HepG2 (cell line): ENCODE measurements at regions not wholly inside any gene's neighbourhood (a gene's known extent, or its start where the extent isn't known, plus 50 kb on each side); places are given as distances from the start of the nearest gene placed in this dataset.
A peak's percentile ranks its signal among the peaks of the same experiment; 100 is the strongest.

Experiments
- BCL6 ChIP-seq: IDR thresholded peaks from 2 replicates; pipeline ENCODE4 v1.6.1; 2016; ENCODE audit warnings: missing genetic modification reagents, missing compliant biosample characterization
- BRD4 ChIP-seq: sonication (generic); formaldehyde crosslinking; IDR thresholded peaks from 2 replicates; pipeline ENCODE4 v1.4.0; 2020; ENCODE audit warnings: missing genetic modification reagents
- CEBPG ChIP-seq: IDR thresholded peaks from 2 replicates; pipeline ENCODE4 v1.6.1; 2016
- CREM ChIP-seq, 2 experiments: sonication (generic) in 1 of 2; formaldehyde crosslinking in 1 of 2; IDR thresholded peaks; 2 replicates each; pipeline versions ENCODE4 v1.4.0 to v1.6.1; 2016 to 2020; ENCODE audit warnings: antibody characterized with exemption in 1 of 2, mild to moderate bottlenecking in 1 of 2, missing genetic modification reagents in 1 of 2
- FOXK1 ChIP-seq: sonication (generic); formaldehyde crosslinking; IDR thresholded peaks from 2 replicates; pipeline ENCODE4 v1.4.0; 2020; ENCODE audit warnings: low read depth, missing genetic modification reagents, borderline replicate concordance
- HIVEP1 ChIP-seq: sonication (generic); formaldehyde crosslinking; IDR thresholded peaks from 2 replicates; pipeline ENCODE4 v1.4.0; 2020; ENCODE audit warnings: mild to moderate bottlenecking, missing genetic modification reagents
- NCOA2 ChIP-seq: sonication (generic); formaldehyde crosslinking; IDR thresholded peaks from 2 replicates; pipeline ENCODE4 v1.8.0; 2022; ENCODE audit warnings: inconsistent platforms
- NR2F2 ChIP-seq: IDR thresholded peaks from 2 replicates; pipeline ENCODE4 v1.6.1; 2012; ENCODE audit warnings: low read depth, inconsistent platforms, borderline replicate concordance
- ZNF124 ChIP-seq: sonication (generic); formaldehyde crosslinking; IDR thresholded peaks from 2 replicates; pipeline ENCODE4 v1.4.0; 2020; ENCODE audit warnings: missing genetic modification reagents
- ZNF382 ChIP-seq: sonication (generic); formaldehyde crosslinking; IDR thresholded peaks from 2 replicates; pipeline ENCODE4 v1.5.0; 2020; ENCODE audit warnings: missing genetic modification reagents, mild to moderate bottlenecking, borderline replicate concordance
- ZNF44 ChIP-seq: sonication (generic); formaldehyde crosslinking; IDR thresholded peaks from 2 replicates; pipeline ENCODE4 v1.5.1; 2020; ENCODE audit warnings: mild to moderate bottlenecking, missing genetic modification reagents
- ZNF629 ChIP-seq: sonication (generic); formaldehyde crosslinking; conservative IDR thresholded peaks from 2 replicates; pipeline ENCODE4 v1.5.0; 2020; ENCODE audit warnings: missing genetic modification reagents
- TF ChIP-seq, protein P1 (sequence below): IDR thresholded peaks from 2 replicates; pipeline ENCODE4 v1.6.1; 2016; ENCODE audit warnings: low read depth, missing genetic modification reagents, missing compliant biosample characterization
- TF ChIP-seq, protein P2 (sequence below): sonication (generic); formaldehyde crosslinking; IDR thresholded peaks from 2 replicates; pipeline ENCODE4 v1.4.0; 2020; ENCODE audit warnings: missing genetic modification reagents
- TF ChIP-seq, protein P3 (sequence below): sonication (generic); formaldehyde crosslinking; IDR thresholded peaks from 2 replicates; pipeline ENCODE4 v1.8.1; 2022; ENCODE audit warnings: mild to moderate bottlenecking, missing genetic modification reagents
- TF ChIP-seq, protein P4 (sequence below): sonication (generic); formaldehyde crosslinking; IDR thresholded peaks from 2 replicates; pipeline ENCODE4 v1.4.0; 2020; ENCODE audit warnings: missing genetic modification reagents, borderline replicate concordance
- TF ChIP-seq, protein P5 (sequence below), 2 experiments: sonication (generic) in 1 of 2; formaldehyde crosslinking in 1 of 2; IDR thresholded peaks; 2 replicates each; pipeline versions ENCODE4 v1.4.0 to v1.6.1; 2018 to 2020; ENCODE audit warnings: missing genetic modification reagents in 2 of 2, borderline replicate concordance in 1 of 2, low read depth in 1 of 2, mild to moderate bottlenecking in 1 of 2, missing biosample characterization in 1 of 2
- TF ChIP-seq, protein P6 (sequence below): sonication (generic); formaldehyde crosslinking; IDR thresholded peaks from 2 replicates; pipeline ENCODE4 v1.5.0; 2020; ENCODE audit warnings: mild to moderate bottlenecking, missing genetic modification reagents

DNA sequence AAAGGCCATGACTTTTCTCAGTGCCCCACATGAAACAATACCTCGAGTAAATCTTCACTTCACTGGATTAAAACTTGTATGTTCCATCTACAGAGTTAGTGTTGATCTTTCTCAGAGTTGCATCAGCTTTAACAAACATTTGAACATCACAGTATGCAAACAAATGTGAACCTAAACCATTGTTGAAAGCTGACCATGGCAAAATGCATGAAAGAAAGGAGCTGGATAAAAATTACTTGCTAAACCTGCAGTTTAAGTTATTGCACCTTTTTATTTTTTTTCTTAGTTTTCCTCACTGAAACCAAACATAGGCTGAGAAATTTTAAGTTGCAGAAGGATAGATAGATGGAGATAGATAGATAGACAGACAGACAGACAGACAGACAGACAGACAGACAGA is 107.2 kb upstream of the UGP2 start (continued):
- TF ChIP-seq, protein P1, sequence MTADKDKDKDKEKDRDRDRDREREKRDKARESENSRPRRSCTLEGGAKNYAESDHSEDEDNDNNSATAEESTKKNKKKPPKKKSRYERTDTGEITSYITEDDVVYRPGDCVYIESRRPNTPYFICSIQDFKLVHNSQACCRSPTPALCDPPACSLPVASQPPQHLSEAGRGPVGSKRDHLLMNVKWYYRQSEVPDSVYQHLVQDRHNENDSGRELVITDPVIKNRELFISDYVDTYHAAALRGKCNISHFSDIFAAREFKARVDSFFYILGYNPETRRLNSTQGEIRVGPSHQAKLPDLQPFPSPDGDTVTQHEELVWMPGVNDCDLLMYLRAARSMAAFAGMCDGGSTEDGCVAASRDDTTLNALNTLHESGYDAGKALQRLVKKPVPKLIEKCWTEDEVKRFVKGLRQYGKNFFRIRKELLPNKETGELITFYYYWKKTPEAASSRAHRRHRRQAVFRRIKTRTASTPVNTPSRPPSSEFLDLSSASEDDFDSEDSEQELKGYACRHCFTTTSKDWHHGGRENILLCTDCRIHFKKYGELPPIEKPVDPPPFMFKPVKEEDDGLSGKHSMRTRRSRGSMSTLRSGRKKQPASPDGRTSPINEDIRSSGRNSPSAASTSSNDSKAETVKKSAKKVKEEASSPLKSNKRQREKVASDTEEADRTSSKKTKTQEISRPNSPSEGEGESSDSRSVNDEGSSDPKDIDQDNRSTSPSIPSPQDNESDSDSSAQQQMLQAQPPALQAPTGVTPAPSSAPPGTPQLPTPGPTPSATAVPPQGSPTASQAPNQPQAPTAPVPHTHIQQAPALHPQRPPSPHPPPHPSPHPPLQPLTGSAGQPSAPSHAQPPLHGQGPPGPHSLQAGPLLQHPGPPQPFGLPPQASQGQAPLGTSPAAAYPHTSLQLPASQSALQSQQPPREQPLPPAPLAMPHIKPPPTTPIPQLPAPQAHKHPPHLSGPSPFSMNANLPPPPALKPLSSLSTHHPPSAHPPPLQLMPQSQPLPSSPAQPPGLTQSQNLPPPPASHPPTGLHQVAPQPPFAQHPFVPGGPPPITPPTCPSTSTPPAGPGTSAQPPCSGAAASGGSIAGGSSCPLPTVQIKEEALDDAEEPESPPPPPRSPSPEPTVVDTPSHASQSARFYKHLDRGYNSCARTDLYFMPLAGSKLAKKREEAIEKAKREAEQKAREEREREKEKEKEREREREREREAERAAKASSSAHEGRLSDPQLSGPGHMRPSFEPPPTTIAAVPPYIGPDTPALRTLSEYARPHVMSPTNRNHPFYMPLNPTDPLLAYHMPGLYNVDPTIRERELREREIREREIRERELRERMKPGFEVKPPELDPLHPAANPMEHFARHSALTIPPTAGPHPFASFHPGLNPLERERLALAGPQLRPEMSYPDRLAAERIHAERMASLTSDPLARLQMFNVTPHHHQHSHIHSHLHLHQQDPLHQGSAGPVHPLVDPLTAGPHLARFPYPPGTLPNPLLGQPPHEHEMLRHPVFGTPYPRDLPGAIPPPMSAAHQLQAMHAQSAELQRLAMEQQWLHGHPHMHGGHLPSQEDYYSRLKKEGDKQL (CRISPR knock-in tag): peak; percentile 85
- peak; percentile 96 for TF ChIP-seq BCL6
- TF ChIP-seq, protein P2, sequence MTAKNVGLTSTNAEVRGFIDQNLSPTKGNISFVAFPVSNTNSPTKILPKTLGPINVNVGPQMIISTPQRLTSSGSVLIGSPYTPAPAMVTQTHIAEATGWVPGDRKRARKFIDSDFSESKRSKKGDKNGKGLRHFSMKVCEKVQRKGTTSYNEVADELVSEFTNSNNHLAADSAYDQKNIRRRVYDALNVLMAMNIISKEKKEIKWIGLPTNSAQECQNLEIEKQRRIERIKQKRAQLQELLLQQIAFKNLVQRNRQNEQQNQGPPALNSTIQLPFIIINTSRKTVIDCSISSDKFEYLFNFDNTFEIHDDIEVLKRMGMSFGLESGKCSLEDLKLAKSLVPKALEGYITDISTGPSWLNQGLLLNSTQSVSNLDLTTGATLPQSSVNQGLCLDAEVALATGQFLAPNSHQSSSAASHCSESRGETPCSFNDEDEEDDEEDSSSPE (CRISPR knock-in tag): no peak
- TF ChIP-seq FOXK1 (CRISPR knock-in tag): peak; percentile 86
- TF ChIP-seq BRD4 (CRISPR knock-in tag): no peak
- peak; percentile 34 for TF ChIP-seq ZNF629 (CRISPR knock-in tag)
- TF ChIP-seq ZNF124 (CRISPR knock-in tag): peak; percentile 58; the same call in 1 of the 2 replicates
- TF ChIP-seq NCOA2 (CRISPR knock-in tag): peak; percentile 96
- peak; percentile 84 for TF ChIP-seq CREM (IDR thresholded peaks at IDR 0.05)
- TF ChIP-seq CREM (CRISPR knock-in tag; IDR thresholded peaks at IDR 0.05): no peak
- TF ChIP-seq, protein P3, sequence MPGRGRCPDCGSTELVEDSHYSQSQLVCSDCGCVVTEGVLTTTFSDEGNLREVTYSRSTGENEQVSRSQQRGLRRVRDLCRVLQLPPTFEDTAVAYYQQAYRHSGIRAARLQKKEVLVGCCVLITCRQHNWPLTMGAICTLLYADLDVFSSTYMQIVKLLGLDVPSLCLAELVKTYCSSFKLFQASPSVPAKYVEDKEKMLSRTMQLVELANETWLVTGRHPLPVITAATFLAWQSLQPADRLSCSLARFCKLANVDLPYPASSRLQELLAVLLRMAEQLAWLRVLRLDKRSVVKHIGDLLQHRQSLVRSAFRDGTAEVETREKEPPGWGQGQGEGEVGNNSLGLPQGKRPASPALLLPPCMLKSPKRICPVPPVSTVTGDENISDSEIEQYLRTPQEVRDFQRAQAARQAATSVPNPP (CRISPR knock-in tag): no peak
- TF ChIP-seq ZNF44 (CRISPR knock-in tag): no peak
- TF ChIP-seq CEBPG (CRISPR knock-in tag): peak; percentile 100
- TF ChIP-seq, protein P4, sequence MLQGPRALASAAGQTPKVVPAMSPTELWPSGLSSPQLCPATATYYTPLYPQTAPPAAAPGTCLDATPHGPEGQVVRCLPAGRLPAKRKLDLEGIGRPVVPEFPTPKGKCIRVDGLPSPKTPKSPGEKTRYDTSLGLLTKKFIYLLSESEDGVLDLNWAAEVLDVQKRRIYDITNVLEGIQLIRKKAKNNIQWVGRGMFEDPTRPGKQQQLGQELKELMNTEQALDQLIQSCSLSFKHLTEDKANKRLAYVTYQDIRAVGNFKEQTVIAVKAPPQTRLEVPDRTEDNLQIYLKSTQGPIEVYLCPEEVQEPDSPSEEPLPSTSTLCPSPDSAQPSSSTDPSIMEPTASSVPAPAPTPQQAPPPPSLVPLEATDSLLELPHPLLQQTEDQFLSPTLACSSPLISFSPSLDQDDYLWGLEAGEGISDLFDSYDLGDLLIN (CRISPR knock-in tag): no peak
- TF ChIP-seq, protein P5, sequence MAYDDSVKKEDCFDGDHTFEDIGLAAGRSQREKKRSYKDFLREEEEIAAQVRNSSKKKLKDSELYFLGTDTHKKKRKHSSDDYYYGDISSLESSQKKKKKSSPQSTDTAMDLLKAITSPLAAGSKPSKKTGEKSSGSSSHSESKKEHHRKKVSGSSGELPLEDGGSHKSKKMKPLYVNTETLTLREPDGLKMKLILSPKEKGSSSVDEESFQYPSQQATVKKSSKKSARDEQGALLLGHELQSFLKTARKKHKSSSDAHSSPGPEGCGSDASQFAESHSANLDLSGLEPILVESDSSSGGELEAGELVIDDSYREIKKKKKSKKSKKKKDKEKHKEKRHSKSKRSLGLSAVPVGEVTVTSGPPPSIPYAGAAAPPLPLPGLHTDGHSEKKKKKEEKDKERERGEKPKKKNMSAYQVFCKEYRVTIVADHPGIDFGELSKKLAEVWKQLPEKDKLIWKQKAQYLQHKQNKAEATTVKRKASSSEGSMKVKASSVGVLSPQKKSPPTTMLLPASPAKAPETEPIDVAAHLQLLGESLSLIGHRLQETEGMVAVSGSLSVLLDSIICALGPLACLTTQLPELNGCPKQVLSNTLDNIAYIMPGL (CRISPR knock-in tag; IDR thresholded peaks at IDR 0.05; ENCODE audit: borderline replicate concordance in 1 of 2, low read depth in 1 of 2): no peak
- no peak for TF ChIP-seq HIVEP1 (CRISPR knock-in tag)
- TF ChIP-seq ZNF382 (CRISPR knock-in tag): no peak
- TF ChIP-seq, protein P6, sequence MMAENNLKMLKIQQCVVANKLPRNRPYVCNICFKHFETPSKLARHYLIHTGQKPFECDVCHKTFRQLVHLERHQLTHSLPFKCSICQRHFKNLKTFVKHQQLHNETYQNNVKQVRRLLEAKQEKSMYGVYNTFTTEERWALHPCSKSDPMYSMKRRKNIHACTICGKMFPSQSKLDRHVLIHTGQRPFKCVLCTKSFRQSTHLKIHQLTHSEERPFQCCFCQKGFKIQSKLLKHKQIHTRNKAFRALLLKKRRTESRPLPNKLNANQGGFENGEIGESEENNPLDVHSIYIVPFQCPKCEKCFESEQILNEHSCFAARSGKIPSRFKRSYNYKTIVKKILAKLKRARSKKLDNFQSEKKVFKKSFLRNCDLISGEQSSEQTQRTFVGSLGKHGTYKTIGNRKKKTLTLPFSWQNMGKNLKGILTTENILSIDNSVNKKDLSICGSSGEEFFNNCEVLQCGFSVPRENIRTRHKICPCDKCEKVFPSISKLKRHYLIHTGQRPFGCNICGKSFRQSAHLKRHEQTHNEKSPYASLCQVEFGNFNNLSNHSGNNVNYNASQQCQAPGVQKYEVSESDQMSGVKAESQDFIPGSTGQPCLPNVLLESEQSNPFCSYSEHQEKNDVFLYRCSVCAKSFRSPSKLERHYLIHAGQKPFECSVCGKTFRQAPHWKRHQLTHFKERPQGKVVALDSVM (CRISPR knock-in tag): no peak
- peak; percentile 82 for TF ChIP-seq NR2F2
